ENCODE measurements at regions not wholly inside any gene's neighbourhood (a gene's known extent, or its start where the extent isn't known, plus 50 kb on each side); places are given as distances from the start of the nearest gene placed in this dataset.

DNA sequence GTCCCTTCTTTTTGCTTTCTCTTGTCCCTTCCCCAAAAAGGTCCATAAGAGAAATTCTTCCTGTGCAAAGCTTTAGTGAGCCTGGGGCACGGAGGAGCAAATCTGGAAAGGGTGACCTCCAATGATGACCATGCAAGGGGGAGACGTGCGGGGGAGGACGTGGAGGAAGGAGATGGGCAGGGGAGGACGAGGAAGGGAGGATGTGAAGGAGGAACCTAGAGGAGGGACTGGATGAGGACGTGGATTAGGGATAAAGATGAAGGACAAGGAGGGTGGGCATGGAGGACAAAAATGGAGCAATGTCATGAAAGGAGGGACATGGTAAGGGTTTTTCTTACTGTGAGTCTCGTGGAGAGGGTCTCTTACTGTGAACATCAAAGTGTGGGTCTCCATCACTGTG is 139.5 kb downstream of the ERMARD start:
- POLR2A ChIA-PET, result no interaction called here
- DNase-seq (ENCODE audit: low read depth, low spot score), result no peak
- H3K27ac ChIP-seq (ENCODE audit: low read depth, low read length), result no peak overlapping the region
- TF ChIP-seq, protein P1, sequence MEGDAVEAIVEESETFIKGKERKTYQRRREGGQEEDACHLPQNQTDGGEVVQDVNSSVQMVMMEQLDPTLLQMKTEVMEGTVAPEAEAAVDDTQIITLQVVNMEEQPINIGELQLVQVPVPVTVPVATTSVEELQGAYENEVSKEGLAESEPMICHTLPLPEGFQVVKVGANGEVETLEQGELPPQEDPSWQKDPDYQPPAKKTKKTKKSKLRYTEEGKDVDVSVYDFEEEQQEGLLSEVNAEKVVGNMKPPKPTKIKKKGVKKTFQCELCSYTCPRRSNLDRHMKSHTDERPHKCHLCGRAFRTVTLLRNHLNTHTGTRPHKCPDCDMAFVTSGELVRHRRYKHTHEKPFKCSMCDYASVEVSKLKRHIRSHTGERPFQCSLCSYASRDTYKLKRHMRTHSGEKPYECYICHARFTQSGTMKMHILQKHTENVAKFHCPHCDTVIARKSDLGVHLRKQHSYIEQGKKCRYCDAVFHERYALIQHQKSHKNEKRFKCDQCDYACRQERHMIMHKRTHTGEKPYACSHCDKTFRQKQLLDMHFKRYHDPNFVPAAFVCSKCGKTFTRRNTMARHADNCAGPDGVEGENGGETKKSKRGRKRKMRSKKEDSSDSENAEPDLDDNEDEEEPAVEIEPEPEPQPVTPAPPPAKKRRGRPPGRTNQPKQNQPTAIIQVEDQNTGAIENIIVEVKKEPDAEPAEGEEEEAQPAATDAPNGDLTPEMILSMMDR (IDR thresholded peaks at IDR 0.05; ENCODE audit: low read depth, low read length), result no peak
- CTCF ChIA-PET, result no interaction called here
- no peak overlapping the region for H3K4me3 ChIP-seq (ENCODE audit: low read depth, low read length)
- no peaks in the 10 kb centered on the region for H3K27me3 ChIP-seq (ENCODE audit: control insufficient read depth, insufficient read depth, low read length)
- H3K9me3 ChIP-seq (ENCODE audit: control insufficient read depth, insufficient read depth, low read length), result peaks cover 65% of the 10 kb centered on the region

GRCh38 chr6:169890049-169890448 is 138.6 kb downstream of the ERMARD start:
- ChIA-PET CTCF (no interaction called here), POLR2A (no interaction called here)
- DNase-seq (ENCODE audit: low read depth, low spot score), result no peak
- Histone ChIP-seq H3K27ac (ENCODE audit: low read depth, low read length) (no peak overlapping the region), H3K4me3 (ENCODE audit: low read depth, low read length) (no peak overlapping the region), H3K9me3 (ENCODE audit: control insufficient read depth, insufficient read depth, low read length) (peaks cover 60% of the 10 kb centered on the region), H3K27me3 (ENCODE audit: control insufficient read depth, insufficient read depth, low read length) (no peaks in the 10 kb centered on the region)
- TF ChIP-seq, protein P1 (IDR thresholded peaks at IDR 0.05; ENCODE audit: low read depth, low read length), result no peak

GRCh38 chr6:169887529-169888140 is 136.2 kb downstream of the ERMARD start:
- TF ChIP-seq, protein P1 (IDR thresholded peaks at IDR 0.05; ENCODE audit: low read depth, low read length), result no peak
- H3K4me3 ChIP-seq (ENCODE audit: low read depth, low read length), result no peak overlapping the region
- no peaks in the 10 kb centered on the region for H3K27me3 ChIP-seq (ENCODE audit: control insufficient read depth, insufficient read depth, low read length)
- H3K9me3 ChIP-seq (ENCODE audit: control insufficient read depth, insufficient read depth, low read length), result peaks cover 50% of the 10 kb centered on the region
- no peak for DNase-seq (ENCODE audit: low read depth, low spot score)
- no peak overlapping the region for H3K27ac ChIP-seq (ENCODE audit: low read depth, low read length)
- CTCF ChIA-PET, result no interaction called here
- POLR2A ChIA-PET, result no interaction called here

- no peak for DNase-seq (ENCODE audit: low read depth, low spot score)
- POLR2A ChIA-PET, result no interaction called here
- H3K27me3 ChIP-seq (ENCODE audit: control insufficient read depth, insufficient read depth, low read length), result no peaks in the 10 kb centered on the region
- H3K27ac ChIP-seq (ENCODE audit: low read depth, low read length), result no peak overlapping the region
- CTCF ChIA-PET, result no interaction called here
- no peak overlapping the region for H3K4me3 ChIP-seq (ENCODE audit: low read depth, low read length)
- TF ChIP-seq, protein P1 (IDR thresholded peaks at IDR 0.05; ENCODE audit: low read depth, low read length), result no peak
- peaks cover 49% of the 10 kb centered on the region for H3K9me3 ChIP-seq (ENCODE audit: control insufficient read depth, insufficient read depth, low read length)
Observed at GRCh38 chr6:169886631-169887227, 135.3 kb downstream of the ERMARD start.

DNA sequence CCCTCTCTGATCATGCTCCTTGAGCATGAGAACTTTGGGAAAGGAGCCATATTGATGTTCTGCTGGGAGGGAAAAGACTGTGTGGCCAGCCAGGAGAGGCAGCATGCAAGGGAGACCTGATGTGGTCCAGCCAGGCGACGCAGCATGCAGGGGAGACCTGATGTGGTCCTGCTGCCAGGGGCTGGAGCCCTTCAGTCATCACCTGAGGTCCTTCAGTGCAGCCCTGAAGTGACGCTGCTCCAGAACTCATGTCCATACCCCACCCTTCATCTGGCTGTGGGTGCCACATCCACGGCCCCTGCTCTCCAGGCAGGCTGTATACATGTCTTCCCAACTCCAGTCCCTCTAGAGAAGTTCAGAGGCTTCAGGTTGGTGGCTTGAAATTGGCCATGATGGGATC is 134.4 kb downstream of the ERMARD start:
- peaks cover 47% of the 10 kb centered on the region for H3K9me3 ChIP-seq (ENCODE audit: control insufficient read depth, insufficient read depth, low read length)
- no peak overlapping the region for H3K27ac ChIP-seq (ENCODE audit: low read depth, low read length)
- no peaks in the 10 kb centered on the region for H3K27me3 ChIP-seq (ENCODE audit: control insufficient read depth, insufficient read depth, low read length)
- POLR2A ChIA-PET, result no interaction called here
- DNase-seq (ENCODE audit: low read depth, low spot score), result no peak
- TF ChIP-seq, protein P1 (IDR thresholded peaks at IDR 0.05; ENCODE audit: low read depth, low read length), result no peak
- H3K4me3 ChIP-seq (ENCODE audit: low read depth, low read length), result no peak overlapping the region
- CTCF ChIA-PET, result no interaction called here
